B cell (primary cell): ENCODE measurements at regions not wholly inside any gene's neighbourhood (a gene's known extent, or its start where the extent isn't known, plus 50 kb on each side); places are given as distances from the start of the nearest gene placed in this dataset.

Experiments
- ATAC-seq: fragments of 200-7000 bp; cut with Tn5 transposase; one replicate; pipeline ENCODE4 v1.10.0; 2021; ENCODE audit warnings: low read depth, mild to moderate bottlenecking, moderate number of reproducible peaks, moderate library complexity
- CTCF ChIA-PET: fragments of 350-600 bp; sonication (Branson Sonifier 250); formaldehyde crosslinking; loops from one replicate; lab custom pipeline; 2021; ENCODE audit warnings: antibody characterized with exemption, inconsistent platforms; lab: Charles Lee
- POLR2A ChIA-PET: fragments of 350-600 bp; sonication (Branson Sonifier 250); formaldehyde crosslinking; loops from one replicate; lab custom pipeline; 2021; ENCODE audit warnings: antibody characterized with exemption; lab: Charles Lee
- DNase-seq: peaks from one replicate; pipeline ENCODE4 v3.0.0; 2013
- H2AFZ ChIP-seq: 2 replicates; pipeline ENCODE4 v1.6.1; 2012; ENCODE audit warnings: mild to moderate bottlenecking, low read depth, low read length; ENCODE audit not compliant: insufficient read depth, poor library complexity, severe bottlenecking
- H3K27ac ChIP-seq, 2 donors: 1 replicate in 1 of 2; 2 replicates in 1 of 2; pipeline ENCODE4 v1.5.1; 2012 to 2013; ENCODE audit warnings: low read length in 2 of 2, mild to moderate bottlenecking in 2 of 2, moderate library complexity in 1 of 2
- H3K27me3 ChIP-seq, 4 experiments: fragments of 200-600 bp in 1 of 4; sonication (generic) in 1 of 4; replicated peaks in 1 of 4; 1 replicate in 2 of 4; 2 replicates in 2 of 4; pipeline versions ENCODE4 v1.6.1 to v1.7.0; 2013 to 2016; ENCODE audit warnings: low read length in 3 of 4, mild to moderate bottlenecking in 2 of 4, mixed read lengths in 1 of 4, moderate library complexity in 1 of 4; ENCODE audit not compliant: insufficient read depth in 4 of 4, control insufficient read depth in 3 of 4; ENCODE audit errors: control extremely low read depth in 1 of 4
- H3K36me3 ChIP-seq, 2 experiments: replicated peaks in 1 of 2; 1 replicate in 1 of 2; 2 replicates in 1 of 2; pipeline versions ENCODE4 v1.6.1 to v1.7.1; 2013; ENCODE audit warnings: low read length in 1 of 2; ENCODE audit not compliant: insufficient read depth in 2 of 2, control insufficient read depth in 1 of 2; ENCODE audit errors: control extremely low read depth in 1 of 2, extremely low read depth in 1 of 2
- H3K4me1 ChIP-seq, 2 donors: fragments of 200-600 bp in 1 of 2; sonication (generic) in 1 of 2; 1 replicate in 1 of 2; 2 replicates in 1 of 2; pipeline versions ENCODE4 v1.5.1 to v1.6.1; 2013 to 2017; ENCODE audit warnings: low read length in 2 of 2; ENCODE audit not compliant: control insufficient read depth in 2 of 2, insufficient read depth in 2 of 2
- H3K4me2 ChIP-seq: replicated peaks from 2 replicates; pipeline ENCODE3; 2012; ENCODE audit warnings: mild to moderate bottlenecking, low read depth, low read length; ENCODE audit not compliant: poor library complexity, severe bottlenecking
- H3K4me3 ChIP-seq, 5 experiments: fragments of 200-600 bp in 1 of 5; sonication (generic) in 1 of 5; 1 replicate in 3 of 5; 2 replicates in 2 of 5; pipeline versions ENCODE4 v1.5.1 to v1.7.0; 2011 to 2016; ENCODE audit warnings: low read length in 4 of 5, mild to moderate bottlenecking in 4 of 5, low read depth in 2 of 5, control low read depth in 1 of 5, moderate library complexity in 1 of 5; ENCODE audit not compliant: insufficient read depth in 1 of 5; ENCODE audit errors: control extremely low read depth in 1 of 5, extremely low read depth in 1 of 5
- H3K79me2 ChIP-seq: fragments of 200-600 bp; sonication (generic); one replicate; pipeline ENCODE4 v1.6.0; 2016; ENCODE audit warnings: low read length; ENCODE audit not compliant: control insufficient read depth, insufficient read depth
- H3K9ac ChIP-seq: fragments of 200-600 bp; sonication (generic); 2 replicates; pipeline ENCODE4 v1.6.1; 2017; ENCODE audit warnings: mild to moderate bottlenecking, low read length, moderate library complexity
- H3K9me3 ChIP-seq, 3 donors: one replicate each; pipeline versions ENCODE4 v1.6.1 to v1.7.1; 2013; ENCODE audit warnings: low read length in 2 of 3; ENCODE audit not compliant: control insufficient read depth in 2 of 3, insufficient read depth in 1 of 3; ENCODE audit errors: control extremely low read depth in 1 of 3
- H4K20me1 ChIP-seq: 2 replicates; pipeline ENCODE4 v1.6.0; 2012; ENCODE audit warnings: mild to moderate bottlenecking, low read length; ENCODE audit not compliant: insufficient read depth, control insufficient read depth, poor library complexity, severe bottlenecking
- H3K27ac Mint-ChIP-seq: one replicate; pipeline ENCODE4 v1.8.0; 2021; ENCODE audit warnings: mixed read lengths
- H3K27me3 Mint-ChIP-seq: one replicate; pipeline ENCODE4 v1.8.0; 2021; ENCODE audit warnings: mixed read lengths
- H3K4me1 Mint-ChIP-seq: one replicate; pipeline ENCODE4 v1.8.0; 2021; ENCODE audit warnings: mixed read lengths
- H3K4me3 Mint-ChIP-seq: one replicate; pipeline ENCODE4 v1.8.0; 2021; ENCODE audit warnings: mixed read lengths
- H3K9me3 Mint-ChIP-seq: one replicate; pipeline ENCODE4 v1.8.0; 2022; ENCODE audit warnings: mixed read lengths; ENCODE audit not compliant: insufficient read depth
- EZH2 ChIP-seq: IDR thresholded peaks from 2 replicates; pipeline ENCODE4 v1.6.1; 2012; ENCODE audit warnings: borderline replicate concordance, low read depth, mild to moderate bottlenecking, moderate library complexity, low read length; ENCODE audit not compliant: insufficient read depth, poor library complexity, severe bottlenecking
- WGBS: methylation state at CpG from one replicate; pipeline ENCODE4 v1.1.5; 2013; ENCODE audit warnings: missing lambda C conversion rate; ENCODE audit not compliant: insufficient coverage; 5-methylcytosine and 5-hydroxymethylcytosine counted together
- intact Hi-C: fragments of 100-400 bp; cut with micrococcal nuclease; formaldehyde crosslinking; loops from one replicate; pipeline ENCODE4 v1.10.0; 2022
- TF ChIP-seq, protein P1 (sequence below): fragments of 200-600 bp; IDR thresholded peaks from one replicate; pipeline ENCODE4 v1.8.0; 2022; ENCODE audit warnings: antibody characterized with exemption, mild to moderate bottlenecking

DNA sequence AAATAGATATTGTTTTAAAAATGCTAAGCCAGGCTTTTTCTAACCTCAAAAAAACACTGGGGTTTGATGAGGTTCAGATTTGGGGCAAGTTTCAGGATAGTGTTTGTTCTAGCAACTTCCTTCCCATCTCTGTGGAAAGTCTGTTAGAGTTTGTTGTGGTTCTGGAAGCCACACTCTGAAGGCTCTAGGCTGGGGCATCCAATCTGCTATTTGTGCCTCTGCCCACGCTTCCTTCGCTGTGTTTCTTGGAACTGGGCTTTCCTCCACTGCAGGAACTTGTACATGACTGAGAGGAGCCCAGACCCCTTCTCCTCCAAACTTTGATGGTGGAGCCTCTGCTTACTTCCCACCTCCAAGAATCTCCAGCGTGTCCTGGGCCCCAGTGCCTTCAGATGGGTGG, 108.5 kb upstream of the SLC25A13 start:
- Mint-ChIP-seq H3K9me3 (no peaks in the 10 kb centered on the region), H3K4me1 (no peaks in the 10 kb centered on the region), H3K27me3 (peaks cover 6% of the 10 kb centered on the region), H3K27ac (no peak overlapping the region), H3K4me3 (no peak overlapping the region)
- ChIA-PET POLR2A (no interaction called here), CTCF (no interaction called here)
- no peak overlapping the region for H3K27ac ChIP-seq
- DNase-seq: no peak
- no peak overlapping the region for H3K9ac ChIP-seq
- no peak overlapping the region for H3K4me2 ChIP-seq
- 30% methylated on average over 2 of the region's 3 CpGs for WGBS
- TF ChIP-seq EZH2: no peak
- TF ChIP-seq, protein P1, sequence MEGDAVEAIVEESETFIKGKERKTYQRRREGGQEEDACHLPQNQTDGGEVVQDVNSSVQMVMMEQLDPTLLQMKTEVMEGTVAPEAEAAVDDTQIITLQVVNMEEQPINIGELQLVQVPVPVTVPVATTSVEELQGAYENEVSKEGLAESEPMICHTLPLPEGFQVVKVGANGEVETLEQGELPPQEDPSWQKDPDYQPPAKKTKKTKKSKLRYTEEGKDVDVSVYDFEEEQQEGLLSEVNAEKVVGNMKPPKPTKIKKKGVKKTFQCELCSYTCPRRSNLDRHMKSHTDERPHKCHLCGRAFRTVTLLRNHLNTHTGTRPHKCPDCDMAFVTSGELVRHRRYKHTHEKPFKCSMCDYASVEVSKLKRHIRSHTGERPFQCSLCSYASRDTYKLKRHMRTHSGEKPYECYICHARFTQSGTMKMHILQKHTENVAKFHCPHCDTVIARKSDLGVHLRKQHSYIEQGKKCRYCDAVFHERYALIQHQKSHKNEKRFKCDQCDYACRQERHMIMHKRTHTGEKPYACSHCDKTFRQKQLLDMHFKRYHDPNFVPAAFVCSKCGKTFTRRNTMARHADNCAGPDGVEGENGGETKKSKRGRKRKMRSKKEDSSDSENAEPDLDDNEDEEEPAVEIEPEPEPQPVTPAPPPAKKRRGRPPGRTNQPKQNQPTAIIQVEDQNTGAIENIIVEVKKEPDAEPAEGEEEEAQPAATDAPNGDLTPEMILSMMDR: no peak
- no peak overlapping the region for H2AFZ ChIP-seq
- H3K4me1 ChIP-seq: no peaks in the 10 kb centered on the region
- H3K36me3 ChIP-seq: no peaks in the 10 kb centered on the region
- no peaks in the 10 kb centered on the region for H3K27me3 ChIP-seq
- no peaks in the 10 kb centered on the region for H3K9me3 ChIP-seq
- no peak for ATAC-seq
- intact Hi-C loops: no loop called here
- H3K4me3 ChIP-seq: no peak overlapping the region
- H3K79me2 ChIP-seq: no peaks in the 10 kb centered on the region
- no peaks in the 10 kb centered on the region for H4K20me1 ChIP-seq

DNA sequence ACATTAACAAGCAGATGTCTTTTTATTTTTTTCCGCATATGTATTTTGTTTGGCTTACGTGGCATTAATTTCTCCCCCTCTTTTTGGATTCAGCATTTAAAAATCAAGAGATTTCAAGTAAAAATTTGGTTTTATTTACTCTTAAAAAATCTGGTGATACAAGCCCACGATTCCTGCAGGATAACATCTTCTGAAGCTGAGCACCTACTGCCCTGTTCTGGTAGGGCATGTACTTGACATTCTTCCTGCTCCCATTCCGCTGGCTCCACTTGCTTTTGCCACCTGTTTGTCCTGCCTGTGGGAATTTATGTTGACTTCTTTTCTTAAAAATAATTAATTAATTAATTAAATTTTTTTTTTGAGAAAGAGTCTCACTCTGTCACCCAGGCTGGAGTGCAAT, 105.2 kb upstream of the SLC25A13 start:
- Mint-ChIP-seq H3K9me3 (no peaks in the 10 kb centered on the region), H3K4me1 (no peaks in the 10 kb centered on the region), H3K27me3 (peaks cover 6% of the 10 kb centered on the region), H3K4me3 (no peak overlapping the region), H3K27ac (no peak overlapping the region)
- no peak overlapping the region for H3K9ac ChIP-seq
- intact Hi-C loops: no loop called here
- H3K27ac ChIP-seq: no peak overlapping the region
- no peaks in the 10 kb centered on the region for H3K79me2 ChIP-seq
- H2AFZ ChIP-seq: no peak overlapping the region
- ATAC-seq (no peak), DNase-seq (no peak)
- no peaks in the 10 kb centered on the region for H3K9me3 ChIP-seq
- no peaks in the 10 kb centered on the region for H3K36me3 ChIP-seq
- peaks cover 0 to 4% (median 0%) of the 10 kb centered on the region in 4 experiments for H3K27me3 ChIP-seq
- ChIA-PET CTCF (no interaction called here), POLR2A (no interaction called here)
- no peak overlapping the region for H3K4me3 ChIP-seq
- H3K4me1 ChIP-seq: no peaks in the 10 kb centered on the region
- H3K4me2 ChIP-seq: no peak overlapping the region
- H4K20me1 ChIP-seq: no peaks in the 10 kb centered on the region
- no CpG with 5 or more reads among the region's 4 CpGs for WGBS
- TF ChIP-seq EZH2: no peak
- TF ChIP-seq, protein P1: no peak
